H1 (cell line): ENCODE measurements at regions not wholly inside any gene's neighbourhood (a gene's known extent, or its start where the extent isn't known, plus 50 kb on each side); places are given as distances from the start of the nearest gene placed in this dataset.

Experiments used
- CTCF ChIA-PET: fragments of 300-600 bp; sonication (Branson Sonifier 250); formaldehyde crosslinking; loops from one replicate; lab custom pipeline; 2021; ENCODE audit not compliant: partially characterized antibody; lab: Charles Lee
- POLR2A ChIA-PET: fragments of 300-600 bp; sonication (Branson Sonifier 250); formaldehyde crosslinking; loops from one replicate; lab custom pipeline; 2021; ENCODE audit warnings: inconsistent platforms; ENCODE audit not compliant: partially characterized antibody; lab: Charles Lee
- DNase-seq, 2 experiments: peaks; one replicate each; pipeline versions ENCODE4 v3.0.0 to v3.0.0-alpha.2; 2010 to 2022; ENCODE audit warnings: low spot score in 2 of 2, low read depth in 1 of 2, mixed read lengths in 1 of 2
- FAIRE-seq: peaks from 2 replicates; lab custom pipeline; 2011; peaks lifted over from hg19 to GRCh38; lab: Jason Lieb, UNC
- H2AFZ ChIP-seq: 2 replicates; pipeline ENCODE4 v1.8.1; 2012; ENCODE audit warnings: low read length, inconsistent platforms
- H2AK5ac ChIP-seq: 2 replicates; pipeline ENCODE4 v1.6.1; 2013; ENCODE audit warnings: low read depth, low read length
- H2BK120ac ChIP-seq: replicated peaks from 2 replicates; pipeline ENCODE3; 2013; ENCODE audit warnings: low read depth, low read length, inconsistent platforms
- H2BK12ac ChIP-seq: 2 replicates; pipeline ENCODE4 v1.6.1; 2013; ENCODE audit warnings: low read depth, low read length
- H2BK15ac ChIP-seq: 2 replicates; pipeline ENCODE4 v1.6.1; 2013; ENCODE audit warnings: low read length
- H2BK20ac ChIP-seq: 2 replicates; pipeline ENCODE4 v1.6.1; 2013; ENCODE audit warnings: low read length
- H2BK5ac ChIP-seq: 2 replicates; pipeline ENCODE4 v1.6.1; 2013; ENCODE audit warnings: low read depth, low read length
- H3K14ac ChIP-seq: 2 replicates; pipeline ENCODE4 v1.6.1; 2013; ENCODE audit warnings: inconsistent platforms; ENCODE audit not compliant: insufficient read length
- H3K18ac ChIP-seq: 2 replicates; pipeline ENCODE4 v1.6.1; 2013; ENCODE audit warnings: low read length; ENCODE audit errors: extremely low read depth
- H3K23ac ChIP-seq: 2 replicates; pipeline ENCODE4 v1.6.1; 2013; ENCODE audit warnings: inconsistent platforms; ENCODE audit not compliant: insufficient read length
- H3K23me2 ChIP-seq: 2 replicates; pipeline ENCODE4 v1.6.1; 2013; ENCODE audit warnings: low read depth, low read length
- H3K27ac ChIP-seq: 2 replicates; pipeline ENCODE4 v1.6.1; 2011; ENCODE audit warnings: low read depth, low read length, inconsistent platforms
- H3K27me3 ChIP-seq, 4 experiments: replicated peaks in 1 of 4; 1 replicate in 1 of 4; 2 replicates in 3 of 4; pipeline versions ENCODE4 v1.6.1 to v1.8.1; 2011 to 2013; ENCODE audit warnings: low read length in 3 of 4, mild to moderate bottlenecking in 3 of 4, inconsistent platforms in 2 of 4, mixed read lengths in 2 of 4, moderate library complexity in 1 of 4; ENCODE audit not compliant: control insufficient read depth in 3 of 4, insufficient read depth in 3 of 4; ENCODE audit errors: extremely low read depth in 1 of 4
- H3K36me3 ChIP-seq, 4 experiments: 2 replicates each; pipeline versions ENCODE4 v1.6.1 to v1.8.1; 2011 to 2013; ENCODE audit warnings: mild to moderate bottlenecking in 4 of 4, low read length in 3 of 4, moderate library complexity in 2 of 4, control low read depth in 1 of 4, inconsistent platforms in 1 of 4; ENCODE audit not compliant: insufficient read depth in 4 of 4, control insufficient read depth in 2 of 4
- H3K4ac ChIP-seq: replicated peaks from 2 replicates; pipeline ENCODE3; 2013; ENCODE audit warnings: low read length, low read depth, mixed read lengths, inconsistent platforms; ENCODE audit not compliant: insufficient read length
- H3K4me1 ChIP-seq, 4 experiments: replicated peaks in 1 of 4; 1 replicate in 1 of 4; 2 replicates in 3 of 4; pipeline versions ENCODE4 v1.6.1 to v1.8.1; 2011 to 2013; ENCODE audit warnings: low read length in 3 of 4, inconsistent platforms in 2 of 4, mixed read lengths in 1 of 4; ENCODE audit not compliant: insufficient read depth in 4 of 4, control insufficient read depth in 3 of 4
- H3K4me2 ChIP-seq, 2 experiments: 2 replicates each; pipeline versions ENCODE4 v1.6.1 to v1.8.1; 2011 to 2013; ENCODE audit warnings: low read depth in 2 of 2, low read length in 2 of 2, control low read depth in 1 of 2, inconsistent platforms in 1 of 2, mild to moderate bottlenecking in 1 of 2; ENCODE audit not compliant: insufficient read depth in 1 of 2
- H3K4me3 ChIP-seq, 4 experiments: fragments of 200-600, 300-600 bp in 1 of 4; sonication (generic), shearing (Covaris generic), sonication (Bioruptor Twin) in 1 of 4; 2 replicates each; pipeline versions ENCODE4 v1.5.1 to v1.8.1; 2011 to 2016; ENCODE audit warnings: low read length in 4 of 4, low read depth in 3 of 4, control low read depth in 2 of 4, inconsistent platforms in 2 of 4, mild to moderate bottlenecking in 2 of 4, mixed read lengths in 1 of 4, moderate library complexity in 1 of 4; ENCODE audit not compliant: insufficient read depth in 2 of 4; ENCODE audit errors: extremely low read depth in 1 of 4
- H3K56ac ChIP-seq: replicated peaks from 2 replicates; pipeline ENCODE3; 2013; ENCODE audit warnings: low read depth, mild to moderate bottlenecking, mixed read lengths, low read length, inconsistent platforms; ENCODE audit not compliant: insufficient read length
- H3K79me1 ChIP-seq: 2 replicates; pipeline ENCODE4 v1.6.1; 2013; ENCODE audit warnings: low read depth, low read length, control low read depth
- H3K79me2 ChIP-seq, 2 experiments: 2 replicates each; pipeline versions ENCODE4 v1.6.1 to v1.8.1; 2012 to 2013; ENCODE audit warnings: low read length in 2 of 2, mild to moderate bottlenecking in 2 of 2, inconsistent platforms in 1 of 2; ENCODE audit not compliant: insufficient read depth in 2 of 2, control insufficient read depth in 1 of 2
- H3K9ac ChIP-seq, 4 experiments: replicated peaks in 1 of 4; 1 replicate in 1 of 4; 2 replicates in 3 of 4; pipeline versions ENCODE4 v1.6.1 to v1.8.1; 2011 to 2013; ENCODE audit warnings: low read depth in 3 of 4, low read length in 3 of 4, control low read depth in 2 of 4, mild to moderate bottlenecking in 2 of 4, moderate library complexity in 2 of 4, inconsistent platforms in 1 of 4; ENCODE audit errors: extremely low read depth in 1 of 4
- H3K9me3 ChIP-seq, 2 experiments: 2 replicates each; pipeline versions ENCODE4 v1.6.1 to v1.8.1; 2012 to 2013; ENCODE audit warnings: mild to moderate bottlenecking in 2 of 2, moderate library complexity in 2 of 2, control low read depth in 1 of 2, inconsistent platforms in 1 of 2, low read depth in 1 of 2, low read length in 1 of 2, mixed read lengths in 1 of 2; ENCODE audit not compliant: insufficient read depth in 2 of 2
- H4K20me1 ChIP-seq, 2 experiments: replicated peaks in 1 of 2; 2 replicates each; pipeline versions ENCODE3 to v1.8.1; 2011 to 2013; ENCODE audit warnings: inconsistent platforms in 2 of 2, low read length in 2 of 2, mild to moderate bottlenecking in 1 of 2; ENCODE audit not compliant: insufficient read depth in 2 of 2, control insufficient read depth in 1 of 2
- H4K5ac ChIP-seq: 2 replicates; pipeline ENCODE4 v1.6.1; 2013; ENCODE audit warnings: low read length, low read depth, mixed read lengths, inconsistent platforms; ENCODE audit not compliant: insufficient read length
- H4K8ac ChIP-seq: 2 replicates; pipeline ENCODE4 v1.8.0; 2013; ENCODE audit warnings: mild to moderate bottlenecking, moderate library complexity, low read length, inconsistent platforms; ENCODE audit not compliant: insufficient read depth; ENCODE audit errors: extremely low read depth
- H4K91ac ChIP-seq: replicated peaks from 2 replicates; pipeline ENCODE3; 2013; ENCODE audit warnings: low read length, mixed read lengths, inconsistent platforms; ENCODE audit not compliant: insufficient read length
- CTCF ChIP-seq, 3 experiments: IDR thresholded peaks; 1 replicate in 2 of 3; 2 replicates in 1 of 3; pipeline versions ENCODE4 v1.5.1 to v1.6.1; 2011; ENCODE audit warnings: low read length in 3 of 3, mild to moderate bottlenecking in 3 of 3, inconsistent platforms in 2 of 3, low read depth in 1 of 3, moderate library complexity in 1 of 3; ENCODE audit not compliant: insufficient read depth in 1 of 3; ENCODE audit errors: control extremely low read depth in 1 of 3
- EZH2 ChIP-seq: fragments of 200-600 bp; sonication (generic); IDR thresholded peaks from 2 replicates; pipeline ENCODE4 v1.7.1; 2012; ENCODE audit warnings: low read depth, mild to moderate bottlenecking, moderate library complexity, low read length, inconsistent platforms; ENCODE audit not compliant: severe bottlenecking
- POU5F1 ChIP-seq: IDR thresholded peaks from 2 replicates; pipeline ENCODE4 v1.6.1; 2011; ENCODE audit warnings: low read depth, mild to moderate bottlenecking, low read length, moderate library complexity
- SIRT6 ChIP-seq: IDR thresholded peaks from one replicate; pipeline ENCODE4 v1.7.1; 2012; ENCODE audit warnings: low read length, inconsistent platforms
- WGBS, 2 experiments: shearing (Covaris generic) in 1 of 2; methylation state at CpG; one replicate each; pipeline versions ENCODE4 v1.1.6 to v1.1.7; 2013 to 2015; ENCODE audit warnings: low lambda C conversion rate in 2 of 2, mixed read lengths in 2 of 2, inconsistent platforms in 1 of 2, low coverage in 1 of 2, missing lambda C conversion rate in 1 of 2; ENCODE audit not compliant: insufficient replicate concordance in 2 of 2, insufficient coverage in 1 of 2, insufficient read length in 1 of 2; ENCODE audit errors: extremely low coverage in 1 of 2, missing lambda C conversion rate in 1 of 2; 5-methylcytosine and 5-hydroxymethylcytosine counted together
- TF ChIP-seq, protein P1 (sequence below): IDR thresholded peaks from 2 replicates; pipeline ENCODE4 v1.6.1; 2012; ENCODE audit warnings: inconsistent platforms
- TF ChIP-seq, protein P2 (sequence below): IDR thresholded peaks from 2 replicates; pipeline ENCODE4 v1.6.1; 2012; ENCODE audit warnings: inconsistent platforms

DNA sequence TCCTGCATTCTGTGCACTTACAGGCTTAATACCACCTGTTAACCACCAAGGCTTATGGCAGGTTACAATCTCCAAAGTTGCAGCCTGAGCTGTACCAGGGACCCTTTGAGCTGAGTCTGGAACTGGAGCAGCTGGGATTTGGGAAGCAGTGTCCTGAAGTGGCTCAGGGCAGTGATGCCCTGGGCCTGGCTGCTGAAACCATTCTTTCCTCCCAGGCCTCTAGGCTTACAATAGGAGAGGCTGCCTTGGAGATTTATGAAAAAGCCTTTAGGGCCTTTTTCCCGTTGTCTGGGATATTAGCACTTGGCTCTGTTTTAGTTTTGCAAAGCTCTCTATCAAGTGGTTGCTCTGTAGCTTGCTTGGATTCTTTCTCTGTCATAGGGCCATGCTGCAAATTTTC lies 154.3 kb upstream of the CASK start:
- Histone ChIP-seq H3K4ac (no peak overlapping the region), H3K79me1 (no peaks in the 10 kb centered on the region), H2BK12ac (no peak overlapping the region), H4K91ac (no peak overlapping the region), H2BK120ac (no peak overlapping the region), H3K9ac (no peak overlapping the region), H2AFZ (no peak overlapping the region), H2BK5ac (no peak overlapping the region), H3K27me3 (no peaks in the 10 kb centered on the region), H3K23me2 (no peaks in the 10 kb centered on the region), H3K4me2 (no peak overlapping the region), H3K36me3 (no peaks in the 10 kb centered on the region), H4K20me1 (no peaks in the 10 kb centered on the region), H2AK5ac (no peak overlapping the region), H2BK20ac (no peak overlapping the region), H3K9me3 (no peaks in the 10 kb centered on the region), H4K8ac (no peak overlapping the region), H3K23ac (no peak overlapping the region), H3K79me2 (no peaks in the 10 kb centered on the region), H3K4me1 (no peaks in the 10 kb centered on the region), H3K27ac (no peak overlapping the region), H3K18ac (no peak overlapping the region), H2BK15ac (no peak overlapping the region), H3K4me3 (no peak overlapping the region), H3K56ac (no peak overlapping the region), H4K5ac (no peak overlapping the region), H3K14ac (no peak overlapping the region)
- DNase-seq (no peak), FAIRE-seq (no peak)
- POLR2A ChIA-PET: no interaction called here
- WGBS, 2 experiments: 70% methylated on average over 1 of the region's 1 CpG; no CpG with 5 or more reads in 1 of the 2 experiments
- CTCF ChIA-PET: interaction anchor here (0.8 kb wide), 1 partner anchor 155 kb away, joined by 3 read pairs; no protein-coding TSS in a partner anchor
- TF ChIP-seq, protein P1, sequence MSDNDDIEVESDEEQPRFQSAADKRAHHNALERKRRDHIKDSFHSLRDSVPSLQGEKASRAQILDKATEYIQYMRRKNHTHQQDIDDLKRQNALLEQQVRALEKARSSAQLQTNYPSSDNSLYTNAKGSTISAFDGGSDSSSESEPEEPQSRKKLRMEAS: no peak
- TF ChIP-seq POU5F1: no peak
- TF ChIP-seq, protein P2, sequence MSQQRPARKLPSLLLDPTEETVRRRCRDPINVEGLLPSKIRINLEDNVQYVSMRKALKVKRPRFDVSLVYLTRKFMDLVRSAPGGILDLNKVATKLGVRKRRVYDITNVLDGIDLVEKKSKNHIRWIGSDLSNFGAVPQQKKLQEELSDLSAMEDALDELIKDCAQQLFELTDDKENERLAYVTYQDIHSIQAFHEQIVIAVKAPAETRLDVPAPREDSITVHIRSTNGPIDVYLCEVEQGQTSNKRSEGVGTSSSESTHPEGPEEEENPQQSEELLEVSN: no peak
- no peak for TF ChIP-seq SIRT6
- TF ChIP-seq CTCF (IDR thresholded peaks at IDR 0.05; ENCODE audit: control extremely low read depth in 1 of 3, insufficient read depth in 1 of 3, low read depth in 1 of 3, low read length in 3 of 3): no peak
- TF ChIP-seq EZH2: no peak
